HG03342 (cell line): ENCODE measurements at regions not wholly inside any gene's neighbourhood (a gene's known extent, or its start where the extent isn't known, plus 50 kb on each side); places are given as distances from the start of the nearest gene placed in this dataset.

Source experiments
- ATAC-seq: cut with Tn5 transposase; IDR thresholded peaks from one replicate; pipeline ENCODE4 v1.9.1; 2021; ENCODE audit warnings: mild to moderate bottlenecking, moderate library complexity; ENCODE audit not compliant: unreplicated experiment

DNA sequence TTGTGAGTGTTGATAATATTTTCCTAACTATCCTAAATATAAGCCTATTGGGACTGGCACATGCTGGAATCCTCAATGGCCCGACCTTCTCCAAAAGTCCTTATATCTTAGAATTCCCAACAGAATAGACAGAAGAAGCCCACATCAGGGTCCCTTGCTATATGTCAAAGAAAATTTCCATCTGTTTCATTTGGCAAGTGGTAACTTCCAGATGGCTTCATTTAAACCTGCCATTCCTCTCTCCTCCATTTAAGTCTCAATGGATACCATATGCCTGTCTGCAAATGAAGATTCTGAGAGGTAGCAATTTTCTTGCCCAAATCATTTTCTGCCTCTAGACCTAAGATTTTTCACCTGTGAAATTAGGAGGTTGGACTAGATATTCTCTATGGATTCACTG lies 73.1 kb upstream of the KCNA4 start:
- ATAC-seq = no peak

DNA sequence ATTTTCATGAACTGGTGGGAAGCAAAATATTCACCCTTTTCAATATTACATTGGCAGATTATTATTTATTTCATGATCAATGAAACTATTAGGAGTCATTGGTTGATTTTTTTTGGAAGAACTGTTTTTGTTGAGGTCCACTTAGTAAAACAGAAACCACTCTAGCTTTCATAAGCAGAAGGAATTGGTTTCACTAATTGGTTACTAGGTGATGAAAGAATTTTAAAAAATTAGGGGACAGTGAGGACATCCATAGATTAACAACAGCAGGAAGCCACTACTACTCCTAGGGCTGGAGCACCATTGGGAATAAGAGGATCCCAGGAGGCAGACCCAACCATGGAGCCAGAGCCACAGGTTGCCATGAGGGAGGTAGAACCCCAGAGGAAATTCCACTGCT lies 74.4 kb upstream of the KCNA4 start:
- ATAC-seq = peak; percentile 24

DNA sequence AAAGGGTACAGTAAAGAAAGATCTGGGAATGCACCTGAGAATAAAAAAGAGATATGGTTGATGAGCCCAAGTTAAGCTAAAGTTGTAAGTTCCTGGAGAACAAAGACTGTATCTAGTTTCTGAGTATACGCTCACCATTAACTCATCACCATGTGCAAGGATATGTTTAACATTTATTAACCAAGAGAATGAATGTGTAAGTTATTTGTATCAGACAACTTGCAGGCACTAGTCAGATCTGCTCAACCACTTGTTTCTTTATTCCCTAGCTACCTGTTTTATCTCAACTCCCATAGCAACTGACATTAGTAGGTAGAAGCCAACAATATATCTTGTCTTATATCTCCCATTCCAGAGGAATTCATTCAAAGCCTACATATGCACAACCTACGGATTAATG lies 74.9 kb upstream of the KCNA4 start:
- ATAC-seq = peak; percentile 46

DNA sequence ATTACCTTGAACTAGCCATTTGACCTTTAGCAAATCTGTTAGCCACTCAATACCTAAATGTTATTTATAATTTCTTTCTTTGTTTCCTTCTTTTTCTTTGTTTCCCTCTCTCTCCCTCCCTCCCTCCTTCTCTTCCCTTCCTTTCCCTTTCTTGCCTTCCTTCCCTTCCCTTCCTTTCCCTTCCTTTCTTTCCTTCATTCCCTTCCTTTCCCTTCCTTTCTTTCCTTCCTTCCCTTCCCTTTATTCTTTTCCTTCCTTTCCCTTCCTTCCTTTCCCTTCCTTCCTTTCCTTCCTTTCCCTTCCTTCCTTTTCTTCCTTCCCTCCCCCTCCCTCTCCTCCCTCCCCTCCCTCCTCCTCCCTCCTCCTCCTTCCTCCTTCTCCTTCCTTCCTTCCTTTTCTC lies 75.7 kb upstream of the KCNA4 start:
- ATAC-seq = no peak

DNA sequence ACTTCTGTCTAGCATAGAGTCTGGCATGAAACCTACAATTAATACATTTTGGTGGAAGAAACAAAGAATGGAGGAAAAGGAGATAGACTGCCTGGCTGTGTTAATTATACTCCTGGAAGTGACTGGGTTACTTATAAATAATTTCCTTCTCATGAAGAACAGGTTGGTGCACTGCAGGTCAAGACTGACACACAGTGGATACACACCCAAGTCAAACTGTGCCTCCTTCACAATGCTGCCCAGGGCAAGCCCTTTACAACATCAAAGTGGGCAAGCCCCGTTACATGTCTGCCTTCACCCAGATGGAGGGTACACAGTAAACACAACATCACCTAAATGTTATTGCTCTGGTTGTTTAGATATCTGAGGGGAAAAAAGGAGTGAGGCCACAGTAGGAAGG lies 83.7 kb upstream of the KCNA4 start:
- no peak for ATAC-seq

DNA sequence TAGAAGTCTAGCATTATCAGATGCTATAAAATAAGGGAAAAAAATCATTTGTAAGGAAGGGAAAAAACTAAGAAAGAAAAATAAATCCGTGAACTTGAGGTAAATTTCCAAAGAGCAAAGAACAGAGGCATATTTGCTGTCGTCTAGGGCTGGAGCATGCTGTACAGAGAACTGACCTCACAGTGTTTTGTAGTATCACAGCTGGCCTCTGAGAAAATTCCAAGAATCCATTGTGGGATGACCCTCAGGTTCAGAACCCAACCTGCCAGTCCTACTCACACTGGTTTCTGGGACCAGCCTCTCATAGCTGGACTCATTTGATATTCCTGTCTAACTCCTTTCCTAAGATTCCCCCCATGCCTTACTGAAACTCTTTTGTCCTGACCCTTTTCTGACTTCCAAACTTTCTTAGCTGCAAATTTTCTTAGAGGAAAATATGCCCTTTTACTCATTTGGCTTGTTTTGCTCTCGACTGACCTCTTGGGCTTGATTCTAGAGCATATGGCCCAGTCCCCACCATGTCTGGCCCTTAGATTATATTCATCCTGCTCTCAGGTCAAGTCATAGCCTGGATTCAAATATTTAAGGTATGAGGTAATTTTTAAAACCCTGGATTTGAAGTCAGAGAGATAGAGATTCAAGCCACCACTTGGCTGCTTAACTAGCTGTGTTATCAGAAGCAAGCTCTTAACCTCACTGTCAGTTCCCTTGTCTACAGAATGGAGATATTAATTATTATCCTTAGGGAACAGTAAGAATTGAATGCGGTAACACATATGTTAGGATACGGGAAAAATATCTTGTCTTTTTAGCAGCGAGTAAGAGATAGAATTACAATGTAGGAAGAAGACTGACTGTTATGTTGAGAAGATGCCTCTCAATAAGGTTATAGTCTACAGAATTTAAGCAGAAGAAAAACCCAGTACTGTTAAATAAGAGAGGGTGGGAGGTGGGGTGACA lies 89.7 kb upstream of the KCNA4 start:
- ATAC-seq = no peak

DNA sequence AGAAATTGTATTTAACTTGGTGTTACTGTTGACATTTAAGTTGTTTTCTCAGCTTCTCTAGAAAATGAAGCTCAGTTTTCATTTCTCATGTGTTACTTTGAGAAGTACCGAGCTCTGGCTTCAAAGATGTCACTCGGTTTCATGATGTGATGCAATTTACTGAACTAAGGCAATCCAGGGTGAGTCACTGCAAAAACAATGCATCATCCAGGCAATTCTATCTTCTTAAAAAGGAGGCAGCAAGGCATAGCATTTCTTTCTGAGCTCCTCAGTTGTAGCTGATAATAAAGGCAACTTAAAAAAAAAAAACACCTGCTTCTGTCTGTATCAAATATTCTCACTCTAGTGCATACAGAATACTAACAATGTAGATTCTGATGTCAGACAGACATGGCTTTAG lies 91.1 kb upstream of the KCNA4 start:
- ATAC-seq = no peak

DNA sequence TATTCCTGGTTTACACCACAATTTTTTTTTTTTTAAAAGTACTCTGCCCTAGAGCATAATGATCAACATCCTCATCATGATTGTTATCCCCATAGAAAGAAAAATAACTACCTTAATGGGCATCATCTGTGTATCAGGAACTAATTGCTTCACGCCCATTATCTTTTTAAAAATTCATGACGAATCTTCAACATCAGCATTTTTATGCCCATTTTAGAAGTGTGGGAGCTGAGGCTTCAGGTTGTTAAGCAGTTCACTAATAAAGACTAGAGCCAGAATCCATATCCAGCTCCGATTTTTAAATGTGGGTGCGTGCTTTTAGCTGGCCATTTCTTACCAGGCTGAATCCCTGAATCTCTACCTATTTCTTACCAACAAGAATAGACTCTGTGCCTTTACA lies 92.9 kb upstream of the KCNA4 start:
- no peak for ATAC-seq

DNA sequence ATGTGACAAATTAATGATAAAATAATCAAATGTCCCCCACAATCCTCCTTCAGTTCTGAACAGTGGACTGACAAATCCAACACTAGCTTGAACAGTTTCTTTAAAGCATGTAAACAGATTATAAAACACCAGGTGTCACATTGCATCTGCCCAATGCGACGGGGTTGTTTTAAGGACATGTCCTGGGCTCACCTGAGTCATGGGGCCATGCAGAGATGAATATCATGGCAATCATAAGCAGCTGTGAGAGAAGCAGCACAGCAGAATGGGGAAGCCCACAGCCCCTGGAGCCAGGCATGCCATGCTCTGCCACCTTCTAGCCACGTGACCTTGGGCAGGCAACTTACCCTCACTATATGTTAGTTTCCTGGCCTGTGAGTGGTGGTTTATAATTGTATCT lies 93.9 kb upstream of the KCNA4 start:
- no peak for ATAC-seq

DNA sequence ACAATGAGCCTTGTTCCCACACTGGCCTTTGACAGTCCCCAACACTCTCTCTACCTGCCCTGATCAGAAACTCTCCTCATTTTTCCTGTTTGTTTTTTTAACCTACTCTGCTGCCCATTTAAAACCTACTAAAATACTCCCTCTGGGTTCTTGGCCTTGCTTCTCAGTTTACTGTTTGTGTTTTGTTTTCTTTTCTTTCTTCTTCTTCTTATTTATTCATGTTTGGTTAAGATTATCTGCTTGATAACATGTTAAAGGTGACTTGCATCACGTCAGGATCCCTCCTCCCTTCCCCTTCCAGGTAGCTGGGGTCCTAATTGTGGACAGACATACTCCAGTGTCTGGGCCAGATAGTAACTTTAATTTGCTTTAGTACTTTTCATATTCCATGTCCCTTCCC lies 95.0 kb upstream of the KCNA4 start:
- no peak for ATAC-seq

DNA sequence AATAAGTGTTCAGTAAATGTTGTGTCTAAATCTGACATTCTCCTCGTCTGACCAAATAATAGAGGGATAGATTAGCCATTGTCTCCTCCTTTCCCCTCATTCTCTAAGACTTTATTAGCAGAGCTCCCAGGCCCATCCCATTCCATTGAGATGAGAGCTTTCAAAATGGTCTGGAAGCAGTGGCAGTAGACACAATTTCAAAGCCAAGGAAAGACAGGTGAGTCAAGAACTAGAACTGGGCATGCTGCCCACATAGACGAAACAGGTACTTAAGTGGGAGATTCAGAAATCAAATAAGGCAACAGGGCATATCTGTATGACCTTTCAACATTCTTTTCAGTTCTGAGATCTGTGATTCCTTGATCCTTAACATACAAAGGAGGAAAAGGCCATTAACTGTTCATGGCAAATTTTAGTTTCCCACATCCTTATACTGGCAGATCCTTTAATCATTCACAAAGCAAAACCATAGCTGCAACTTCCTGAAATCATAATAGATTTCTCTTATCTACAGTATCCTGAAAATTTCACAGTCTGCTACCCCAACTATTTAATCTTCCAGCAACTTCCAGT lies 96.6 kb upstream of the KCNA4 start:
- no peak for ATAC-seq

DNA sequence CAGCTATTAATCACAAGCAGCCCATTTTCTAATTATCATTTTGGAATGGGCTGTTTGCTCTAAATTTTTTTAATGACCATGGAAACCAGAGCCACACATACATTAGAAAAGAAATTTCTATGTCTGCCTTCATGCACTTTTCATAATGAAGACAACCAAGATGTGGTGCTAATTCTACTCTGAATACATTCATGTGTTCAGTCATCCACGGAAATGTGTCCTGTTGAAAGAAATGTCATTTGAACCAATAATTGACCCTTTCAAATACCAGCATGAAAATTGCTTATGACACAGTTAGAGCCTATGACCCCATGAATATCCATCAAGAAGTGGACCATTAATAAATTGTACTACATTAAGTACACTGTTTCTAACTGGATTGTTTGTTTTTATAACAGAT lies 99.7 kb upstream of the KCNA4 start:
- no peak for ATAC-seq

DNA sequence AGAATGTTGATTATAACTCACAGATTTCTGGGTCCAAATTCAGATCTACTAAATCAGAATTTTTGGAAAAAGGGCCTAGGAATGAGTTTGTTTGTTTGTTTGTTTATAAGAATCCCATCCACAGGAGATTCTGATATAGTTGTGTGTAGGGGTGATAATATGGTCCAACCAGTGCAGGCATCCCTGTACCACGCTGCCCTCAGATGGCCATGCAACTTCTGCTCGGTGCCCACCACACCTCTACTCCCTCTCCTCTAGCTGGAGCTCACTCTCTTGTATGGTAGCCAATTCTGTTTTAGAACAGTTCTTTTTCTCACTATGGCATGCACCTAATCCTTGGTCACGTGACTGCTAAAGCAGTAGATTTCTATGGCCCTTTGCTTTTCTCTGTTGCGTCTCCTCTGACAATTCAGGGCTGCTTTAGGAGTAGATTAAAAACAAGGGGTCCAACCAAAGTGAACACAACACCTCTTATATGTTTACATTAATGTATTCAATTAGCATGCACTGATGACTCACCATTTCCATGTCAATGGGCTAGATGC lies 103.3 kb upstream of the KCNA4 start:
- no peak for ATAC-seq

DNA sequence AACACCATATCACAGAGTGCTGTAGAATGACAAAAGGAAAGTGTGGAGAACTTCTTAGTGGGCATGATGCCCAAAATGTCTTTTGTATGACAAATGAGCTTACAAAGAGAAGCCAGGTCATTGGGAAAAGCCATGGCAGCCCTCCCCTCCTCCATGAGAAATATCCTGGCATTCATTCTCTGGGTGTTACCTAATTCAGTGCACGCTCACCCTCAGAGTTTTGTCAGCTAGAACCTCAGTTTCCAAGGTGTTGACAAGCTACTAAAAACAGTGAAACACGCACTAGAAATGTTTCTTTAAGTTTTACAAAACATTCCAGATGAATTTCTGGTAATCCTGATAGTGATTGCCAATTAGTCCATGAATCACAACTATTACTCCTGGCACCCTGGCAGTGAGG lies 105.4 kb upstream of the FSHB start:
- ATAC-seq = no peak

DNA sequence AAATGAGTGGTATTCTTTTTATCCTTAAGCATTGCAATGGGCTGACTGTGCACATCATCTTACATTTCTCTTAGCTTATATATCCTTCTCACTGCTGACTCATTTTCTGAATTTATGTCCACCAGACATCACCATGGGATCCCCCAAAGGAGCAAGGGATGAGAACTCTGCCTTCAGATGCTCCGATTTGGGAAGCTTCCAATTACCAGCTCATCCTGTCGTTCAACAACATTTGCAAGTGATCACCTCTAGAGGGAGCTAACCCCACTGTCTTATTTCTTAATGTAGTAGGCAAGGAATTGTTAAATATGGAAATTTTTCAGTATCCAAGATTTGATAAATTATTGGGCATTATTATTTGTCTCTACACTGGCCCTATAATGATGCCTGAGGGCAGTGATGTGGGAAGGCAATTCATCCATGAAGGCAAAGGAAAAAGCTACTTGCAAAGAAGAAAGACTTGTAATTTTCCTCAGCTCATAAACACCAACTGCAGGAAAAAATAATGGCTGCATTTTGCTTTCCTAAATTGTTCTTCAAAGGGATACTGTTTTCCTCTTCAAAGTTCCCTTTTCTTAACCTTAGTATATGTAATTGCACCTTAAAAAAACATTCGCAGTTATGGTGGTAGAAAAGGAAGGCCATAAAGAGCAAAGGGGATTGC lies 102.4 kb upstream of the FSHB start:
- no peak for ATAC-seq

DNA sequence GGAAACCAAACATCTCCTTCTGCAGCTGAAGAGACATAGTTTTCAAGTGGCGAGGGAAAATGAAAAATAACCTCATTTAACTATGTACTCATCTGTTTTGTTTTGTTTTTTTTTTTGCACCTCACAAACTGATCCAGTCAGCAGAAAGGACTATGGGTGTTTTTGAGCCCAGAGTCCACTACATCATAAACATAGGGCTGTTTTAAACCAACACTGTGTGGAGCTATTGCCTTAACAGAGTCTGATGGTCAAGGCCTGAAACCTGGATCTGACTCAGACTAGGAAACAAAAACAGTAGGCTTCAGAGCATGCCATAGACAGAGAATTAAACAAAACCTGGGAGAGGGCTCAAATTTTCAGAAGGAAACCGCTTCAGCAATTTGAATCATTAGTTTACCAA lies 99.3 kb upstream of the FSHB start:
- peak; percentile 68 for ATAC-seq

DNA sequence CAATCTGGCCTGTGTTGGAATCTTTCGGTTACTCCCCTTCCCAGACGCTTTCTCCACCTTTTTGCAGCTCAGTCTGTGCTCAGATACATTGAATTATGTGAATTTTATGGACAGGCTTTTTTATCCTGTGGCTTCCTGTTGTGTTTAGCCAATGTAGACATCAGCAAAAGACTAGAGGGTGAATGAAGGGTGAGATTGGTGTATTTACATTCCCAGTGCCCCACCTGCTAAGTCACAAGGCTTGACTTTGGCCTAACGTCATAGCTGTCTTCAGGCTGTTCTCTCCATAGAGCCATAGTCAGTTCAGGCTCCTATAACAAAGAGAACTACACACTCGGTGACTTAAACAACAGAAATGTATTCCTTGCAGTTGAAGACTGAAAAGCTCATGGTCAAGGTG lies 97.5 kb upstream of the FSHB start:
- no peak for ATAC-seq

DNA sequence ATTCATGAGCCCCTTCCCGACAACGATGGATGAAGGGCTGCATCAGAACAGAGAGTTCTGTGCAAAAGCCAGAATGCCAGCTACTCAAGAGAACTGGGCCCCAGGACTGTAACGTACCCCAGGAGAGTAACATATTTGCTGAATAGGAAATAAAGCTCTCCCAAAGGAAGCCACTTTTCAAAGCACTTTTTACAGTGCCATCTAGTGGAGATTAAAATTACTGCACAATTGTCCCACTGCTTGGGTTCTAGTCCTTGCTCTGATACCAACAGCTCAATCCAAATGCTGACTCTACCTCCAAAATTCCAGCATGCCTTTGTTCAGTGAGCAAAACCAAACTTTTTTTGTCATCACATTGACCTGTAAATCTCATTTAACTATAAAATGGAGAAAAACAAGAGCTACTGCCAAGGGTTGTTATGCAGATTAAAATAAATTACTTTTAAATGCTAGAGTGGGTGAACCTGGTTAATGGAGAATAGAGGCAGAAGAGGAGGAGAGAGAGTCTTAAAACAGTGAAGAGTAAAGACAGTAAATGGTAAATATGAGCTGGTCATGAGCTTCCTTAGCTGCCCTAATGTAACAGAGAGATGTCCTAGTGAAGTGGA lies 87.6 kb upstream of the FSHB start:
- peak; percentile 77 for ATAC-seq

DNA sequence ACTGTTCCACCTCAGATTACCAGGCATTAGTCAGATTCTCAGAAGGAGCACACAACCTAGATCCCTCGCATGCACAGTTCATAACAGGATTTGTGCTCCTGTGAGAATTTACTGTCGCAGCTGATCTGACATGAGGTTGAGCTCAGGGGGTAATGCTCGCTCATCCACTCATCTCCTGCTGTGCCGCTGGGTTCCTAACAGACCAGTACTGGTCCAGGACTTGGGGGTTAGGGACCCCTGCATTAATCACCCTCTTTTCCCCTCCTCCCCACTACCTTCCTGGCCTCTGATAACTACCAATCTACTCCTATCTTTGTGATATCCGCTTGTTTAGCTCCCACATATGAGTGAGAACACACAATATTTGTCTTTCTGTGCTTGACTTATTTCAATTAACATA lies 83.5 kb upstream of the FSHB start:
- ATAC-seq = no peak

DNA sequence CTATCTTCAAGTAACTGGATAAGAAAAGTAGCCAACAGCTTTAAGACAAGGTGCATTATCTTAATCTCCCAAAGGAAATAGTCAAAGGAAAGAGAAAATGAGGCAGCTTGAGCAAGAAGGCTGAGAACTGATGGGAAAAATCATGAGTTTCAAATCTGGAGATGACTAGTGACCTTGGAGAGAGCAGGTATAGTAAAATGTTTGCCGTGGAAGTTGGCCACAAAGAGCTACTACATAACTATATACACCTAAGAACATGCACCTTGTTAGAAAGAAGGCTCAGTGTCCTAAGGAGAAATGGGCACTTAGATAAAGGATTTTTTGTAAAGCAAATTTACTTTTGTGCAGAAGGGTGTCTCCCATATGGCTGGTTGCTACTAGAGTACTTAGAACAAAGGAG lies 80.8 kb upstream of the FSHB start:
- no peak for ATAC-seq

DNA sequence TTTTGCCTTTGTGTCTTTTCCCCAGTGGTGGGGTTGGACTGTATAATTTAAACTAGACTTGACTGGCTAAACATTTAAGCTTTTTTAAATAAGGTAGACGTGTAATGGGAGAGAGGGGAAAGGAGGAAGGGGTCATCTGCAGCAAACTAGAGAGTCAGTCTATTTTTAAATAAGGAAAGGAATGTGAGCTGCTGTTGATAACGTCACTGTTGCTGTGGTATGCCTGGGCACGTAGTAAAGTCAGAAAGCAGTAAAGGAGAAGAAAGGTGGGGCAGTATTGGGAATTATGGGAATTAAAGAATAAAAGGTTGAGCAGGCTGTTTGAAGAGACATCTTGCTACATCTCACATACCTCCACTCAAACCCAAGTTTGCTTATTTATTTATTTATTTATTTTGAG lies 80.4 kb upstream of the FSHB start:
- no peak for ATAC-seq
